ENCODE measurements at regions not wholly inside any gene's neighbourhood (a gene's known extent, or its start where the extent isn't known, plus 50 kb on each side); places are given as distances from the start of the nearest gene placed in this dataset.

DNA sequence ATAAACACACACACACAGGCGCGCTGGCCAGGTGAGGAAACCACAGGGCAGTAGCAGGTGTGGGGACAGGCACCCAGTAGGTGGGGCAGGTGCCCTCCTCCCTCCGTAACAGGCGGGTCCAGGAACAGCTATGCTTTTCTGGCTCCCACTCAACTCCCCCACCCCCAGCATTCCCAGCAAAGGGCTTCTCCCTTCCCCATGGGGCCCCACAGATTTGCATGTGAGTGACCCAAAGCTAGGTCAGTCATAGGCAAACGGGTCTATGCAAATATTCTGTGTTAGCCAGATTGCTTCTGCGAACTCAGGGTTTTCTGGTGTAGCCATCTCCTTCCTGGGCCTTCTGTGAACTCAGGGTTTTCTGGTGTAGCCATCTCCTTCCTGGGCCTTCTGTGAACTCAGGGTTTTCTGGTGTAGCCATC, 114.2 kb downstream of the SIK1 start:
- peak; percentile 79 for ATAC-seq

More for the DNA sequence above, 114.2 kb downstream of the SIK1 start:
- Histone ChIP-seq H4K20me1 (replicated peaks; ENCODE audit: insufficient read depth) (no peaks in the 10 kb centered on the region), H3K9me2 (ENCODE audit: insufficient read depth) (no peaks in the 10 kb centered on the region), H3K4me3 (0 out of 2 replicates have a peak overlapping the region, but pooled peaks have one; percentile 17), H3K4me1 (ENCODE audit: insufficient read depth) (peaks cover 19% of the 10 kb centered on the region), H3F3A (replicated peaks; ENCODE audit: low read depth) (no peaks in the 10 kb centered on the region), H3K79me2 (replicated peaks; ENCODE audit: insufficient read depth) (no peaks in the 10 kb centered on the region), H3K27ac (ENCODE audit: low read depth) (no peak overlapping the region), H3K36me3 (ENCODE audit: insufficient read depth) (no peaks in the 10 kb centered on the region), H3K4me2 (peak overlapping the region; percentile 69), H3K27me3 (ENCODE audit: insufficient read depth) (no peaks in the 10 kb centered on the region), H2AFZ (no peak overlapping the region)
- peaks cover 34% of the 10 kb centered on the region for H3K4me1 Mint-ChIP-seq
- DNase-seq (ENCODE audit: low spot score): peak; percentile 53
- H3K9me3 Mint-ChIP-seq: peaks cover 10% of the 10 kb centered on the region
- peaks cover 8% of the 10 kb centered on the region for H3K36me3 Mint-ChIP-seq (ENCODE audit: low read depth)
- H3K27me3 Mint-ChIP-seq (ENCODE audit: insufficient read depth, low read depth, poor library complexity): peaks cover 18% of the 10 kb centered on the region
- no peak overlapping the region for H3K27ac Mint-ChIP-seq
- TF ChIP-seq ETS1 (IDR thresholded peaks at IDR 0.05): no peak
- no peak for TF ChIP-seq STAT1 (IDR thresholded peaks at IDR 0.05; ENCODE audit: unreplicated experiment)
- TF ChIP-seq POLR2AphosphoS5 (IDR thresholded peaks at IDR 0.05; ENCODE audit: low read depth): no peak
- no peak for TF ChIP-seq CREB1 (CRISPR knock-in tag; IDR thresholded peaks at IDR 0.05; ENCODE audit: low read depth)
- no peak for TF ChIP-seq NANOG (IDR thresholded peaks at IDR 0.05; ENCODE audit: borderline replicate concordance)
- TF ChIP-seq EZH2 (IDR thresholded peaks at IDR 0.05; ENCODE audit: low read depth, unreplicated experiment): no peak
- peak; percentile 70; the same call in 1 of the 2 replicates for TF ChIP-seq ZNF462 (CRISPR knock-in tag; IDR thresholded peaks at IDR 0.05)
- TF ChIP-seq ZNF114 (CRISPR knock-in tag; IDR thresholded peaks at IDR 0.05): no peak
- peak overlapping the region; percentile 17; the same call in 1 of the 3 replicates for H3K4me3 Mint-ChIP-seq

Measured in GM23338 (cell line).